Hematopoietic multipotent progenitor cell treated with erythropoietin and hydrocortisone succinate and interleukin-3 and kit ligand, for 8 days (in vitro differentiated cells): ENCODE measurements at regions not wholly inside any gene's neighbourhood (a gene's known extent, or its start where the extent isn't known, plus 50 kb on each side); places are given as distances from the start of the nearest gene placed in this dataset.

Source experiments
- DNase-seq: peaks from one replicate; pipeline ENCODE4 v3.0.0-alpha.2; 2015

GRCh38 chr5:21159510-21160059 is 1171.6 kb upstream of the CDH18 start:
- no peak for DNase-seq

GRCh38 chr5:21154526-21154925 is 1166.5 kb upstream of the CDH18 start:
- no peak for DNase-seq

- DNase-seq: no peak
Measured at GRCh38 chr5:21152611-21153010, 1164.6 kb upstream of the CDH18 start.

GRCh38 chr5:21145376-21145775 is 1157.4 kb upstream of the CDH18 start:
- DNase-seq: no peak

GRCh38 chr5:21143686-21144085 is 1155.7 kb upstream of the CDH18 start:
- no peak for DNase-seq

GRCh38 chr5:21142791-21143190 is 1154.8 kb upstream of the CDH18 start:
- no peak for DNase-seq

- DNase-seq: no peak
Measured at GRCh38 chr5:21140987-21141386, 1153.0 kb upstream of the CDH18 start.

- DNase-seq: no peak
Measured at GRCh38 chr5:21126236-21126635, 1138.2 kb upstream of the CDH18 start.

- no peak for DNase-seq
Measured at GRCh38 chr5:21125238-21125983, 1137.4 kb upstream of the CDH18 start.

GRCh38 chr5:21121213-21121612 is 1133.2 kb upstream of the CDH18 start:
- no peak for DNase-seq

- no peak for DNase-seq
Measured at GRCh38 chr5:21097661-21098060, 1109.7 kb upstream of the CDH18 start.

GRCh38 chr5:21094619-21095018 is 1106.6 kb upstream of the CDH18 start:
- DNase-seq: no peak

GRCh38 chr5:21087766-21088165 is 1099.8 kb upstream of the CDH18 start:
- no peak for DNase-seq

- no peak for DNase-seq
Measured at GRCh38 chr5:21085791-21086190, 1097.8 kb upstream of the CDH18 start.

- no peak for DNase-seq
Measured at GRCh38 chr5:21071986-21072385, 1084.0 kb upstream of the CDH18 start.

GRCh38 chr5:21071421-21071820 is 1083.4 kb upstream of the CDH18 start:
- no peak for DNase-seq

- DNase-seq: no peak
Measured at GRCh38 chr5:21070858-21071257, 1082.9 kb upstream of the CDH18 start.

- DNase-seq: no peak
Measured at GRCh38 chr5:21067724-21068123, 1079.7 kb upstream of the CDH18 start.

- DNase-seq: no peak
Measured at GRCh38 chr5:21063146-21063545, 1075.1 kb upstream of the CDH18 start.

- DNase-seq: no peak
Measured at GRCh38 chr5:21058289-21058688, 1070.3 kb upstream of the CDH18 start.

- DNase-seq: no peak
Measured at GRCh38 chr5:21051945-21052344, 1063.9 kb upstream of the CDH18 start.

GRCh38 chr5:21049901-21050300 is 1061.9 kb upstream of the CDH18 start:
- DNase-seq: no peak

- DNase-seq: no peak
Measured at GRCh38 chr5:21030981-21031380, 1043.0 kb upstream of the CDH18 start.

- no peak for DNase-seq
Measured at GRCh38 chr5:21024966-21025365, 1037.0 kb upstream of the CDH18 start.

GRCh38 chr5:21013237-21013636 is 1025.2 kb upstream of the CDH18 start:
- DNase-seq: no peak
